Neural progenitor cell (in vitro differentiated cells): ENCODE measurements at regions not wholly inside any gene's neighbourhood (a gene's known extent, or its start where the extent isn't known, plus 50 kb on each side); places are given as distances from the start of the nearest gene placed in this dataset.

Experiments
- DNase-seq: peaks from one replicate; pipeline ENCODE4 v3.0.0-alpha.2; 2016; ENCODE audit warnings: low spot score
- H2AFZ ChIP-seq: fragments of 200-600 bp; sonication (generic); replicated peaks from 2 replicates; pipeline ENCODE4 v1.6.1; 2016; ENCODE audit warnings: antibody characterized with exemption
- H3F3A ChIP-seq: fragments of 200-600 bp; sonication (generic); 2 replicates; pipeline ENCODE4 v1.6.1; 2016; ENCODE audit warnings: antibody characterized with exemption, low read depth
- H3K27ac ChIP-seq: fragments of 200-600 bp; sonication (generic); 2 replicates; pipeline ENCODE4 v1.5.1; 2016; ENCODE audit warnings: mild to moderate bottlenecking
- H3K27me3 ChIP-seq: fragments of 200-600 bp; sonication (generic); 2 replicates; pipeline ENCODE4 v1.6.1; 2016; ENCODE audit warnings: mild to moderate bottlenecking, moderate library complexity
- H3K36me3 ChIP-seq: fragments of 200-600 bp; sonication (generic); 2 replicates; pipeline ENCODE4 v1.5.1; 2016
- H3K4me1 ChIP-seq: fragments of 200-600 bp; sonication (generic); 2 replicates; pipeline ENCODE4 v1.6.1; 2016; ENCODE audit warnings: mixed run types
- H3K4me2 ChIP-seq: fragments of 200-600 bp; sonication (generic); 2 replicates; pipeline ENCODE4 v1.6.1; 2016
- H3K4me3 ChIP-seq: fragments of 200-600 bp; sonication (generic); 2 replicates; pipeline ENCODE4 v1.5.1; 2016
- H3K79me2 ChIP-seq: fragments of 200-600 bp; sonication (generic); 2 replicates; pipeline ENCODE4 v1.6.1; 2016; ENCODE audit warnings: low read depth
- H3K9ac ChIP-seq: fragments of 200-600 bp; sonication (generic); 2 replicates; pipeline ENCODE4 v1.6.1; 2016
- H3K9me3 ChIP-seq: fragments of 200-600 bp; sonication (generic); 2 replicates; pipeline ENCODE4 v1.5.1; 2016; ENCODE audit warnings: low read depth
- H4K20me1 ChIP-seq: fragments of 200-600 bp; sonication (generic); 2 replicates; pipeline ENCODE4 v1.6.1; 2016; ENCODE audit warnings: low read depth
- H3K27ac Mint-ChIP-seq: 3 replicates; pipeline ENCODE4 v1.8.0; 2021; ENCODE audit warnings: mixed read lengths
- H3K27me3 Mint-ChIP-seq: 2 replicates; pipeline ENCODE4 v1.8.0; 2022; ENCODE audit warnings: low read depth, mild to moderate bottlenecking, inconsistent platforms, moderate library complexity, mixed read lengths; ENCODE audit not compliant: insufficient read depth
- H3K36me3 Mint-ChIP-seq: 3 replicates; pipeline ENCODE4 v1.8.0; 2021; ENCODE audit warnings: mixed read lengths
- H3K4me1 Mint-ChIP-seq: 3 replicates; pipeline ENCODE4 v1.8.0; 2021; ENCODE audit warnings: mixed read lengths
- H3K4me3 Mint-ChIP-seq: 3 replicates; pipeline ENCODE4 v1.8.0; 2021; ENCODE audit warnings: mild to moderate bottlenecking, moderate library complexity, mixed read lengths
- H3K9me3 Mint-ChIP-seq: 3 replicates; pipeline ENCODE4 v1.8.0; 2020; ENCODE audit warnings: mixed read lengths
- EZH2 ChIP-seq: fragments of 200-600 bp; sonication (generic); IDR thresholded peaks from 2 replicates; pipeline ENCODE4 v1.6.1; 2017; ENCODE audit warnings: antibody characterized with exemption, mild to moderate bottlenecking, moderate library complexity
- EZH2phosphoT487 ChIP-seq: fragments of 200-600 bp; sonication (generic); IDR thresholded peaks from 2 replicates; pipeline ENCODE4 v1.6.1; 2017; ENCODE audit warnings: antibody characterized with exemption
- TF ChIP-seq, protein P1 (sequence below): fragments of 200-600 bp; sonication (generic); IDR thresholded peaks from 2 replicates; pipeline ENCODE4 v1.5.1; 2017; ENCODE audit warnings: antibody characterized with exemption, mild to moderate bottlenecking

DNA sequence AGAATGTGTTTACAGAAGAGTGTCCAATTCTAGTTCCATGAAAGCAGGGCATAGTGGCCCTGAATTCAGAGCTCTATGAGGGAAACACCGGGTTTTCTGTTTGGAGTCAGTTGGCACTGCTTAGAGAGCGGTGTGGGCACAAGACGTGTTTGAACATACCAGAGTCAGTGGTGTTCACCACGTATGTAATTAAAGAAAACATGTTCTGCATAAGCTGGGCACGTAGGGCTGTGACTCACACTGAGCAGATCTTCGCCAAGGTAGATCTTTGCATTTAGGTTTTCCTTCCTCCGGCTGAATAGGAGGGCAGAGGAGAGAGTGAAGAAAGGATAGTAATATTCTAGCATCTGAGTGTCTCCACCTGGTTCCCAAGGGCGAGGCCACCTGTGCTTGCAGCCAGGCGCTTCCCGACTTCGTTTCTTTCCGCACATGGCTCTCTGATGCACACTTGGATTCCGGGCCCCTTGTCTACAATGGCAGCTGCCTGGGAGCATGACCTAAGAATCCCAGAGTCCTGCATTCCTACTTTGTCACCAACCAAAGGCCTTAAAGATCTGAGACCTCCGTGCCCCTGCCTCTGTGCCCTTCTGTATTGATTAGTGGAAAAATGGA, 136.2 kb downstream of the ERMARD start:
- Mint-ChIP-seq H3K27me3 (peaks cover 10% of the 10 kb centered on the region), H3K36me3 (no peaks in the 10 kb centered on the region), H3K27ac (no peak overlapping the region), H3K9me3 (peaks cover 9% of the 10 kb centered on the region), H3K4me3 (no peak overlapping the region), H3K4me1 (peaks cover 5% of the 10 kb centered on the region)
- TF ChIP-seq, protein P1, sequence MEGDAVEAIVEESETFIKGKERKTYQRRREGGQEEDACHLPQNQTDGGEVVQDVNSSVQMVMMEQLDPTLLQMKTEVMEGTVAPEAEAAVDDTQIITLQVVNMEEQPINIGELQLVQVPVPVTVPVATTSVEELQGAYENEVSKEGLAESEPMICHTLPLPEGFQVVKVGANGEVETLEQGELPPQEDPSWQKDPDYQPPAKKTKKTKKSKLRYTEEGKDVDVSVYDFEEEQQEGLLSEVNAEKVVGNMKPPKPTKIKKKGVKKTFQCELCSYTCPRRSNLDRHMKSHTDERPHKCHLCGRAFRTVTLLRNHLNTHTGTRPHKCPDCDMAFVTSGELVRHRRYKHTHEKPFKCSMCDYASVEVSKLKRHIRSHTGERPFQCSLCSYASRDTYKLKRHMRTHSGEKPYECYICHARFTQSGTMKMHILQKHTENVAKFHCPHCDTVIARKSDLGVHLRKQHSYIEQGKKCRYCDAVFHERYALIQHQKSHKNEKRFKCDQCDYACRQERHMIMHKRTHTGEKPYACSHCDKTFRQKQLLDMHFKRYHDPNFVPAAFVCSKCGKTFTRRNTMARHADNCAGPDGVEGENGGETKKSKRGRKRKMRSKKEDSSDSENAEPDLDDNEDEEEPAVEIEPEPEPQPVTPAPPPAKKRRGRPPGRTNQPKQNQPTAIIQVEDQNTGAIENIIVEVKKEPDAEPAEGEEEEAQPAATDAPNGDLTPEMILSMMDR, result no peak
- Histone ChIP-seq H3K4me2 (no peak overlapping the region), H3K4me1 (no peaks in the 10 kb centered on the region), H3K9ac (no peak overlapping the region), H4K20me1 (no peaks in the 10 kb centered on the region), H3K27ac (no peak overlapping the region), H2AFZ (no peak overlapping the region), H3K9me3 (no peaks in the 10 kb centered on the region), H3K4me3 (no peak overlapping the region), H3K27me3 (no peaks in the 10 kb centered on the region), H3K36me3 (no peaks in the 10 kb centered on the region), H3K79me2 (no peaks in the 10 kb centered on the region), H3F3A (no peaks in the 10 kb centered on the region)
- no peak for DNase-seq

DNA sequence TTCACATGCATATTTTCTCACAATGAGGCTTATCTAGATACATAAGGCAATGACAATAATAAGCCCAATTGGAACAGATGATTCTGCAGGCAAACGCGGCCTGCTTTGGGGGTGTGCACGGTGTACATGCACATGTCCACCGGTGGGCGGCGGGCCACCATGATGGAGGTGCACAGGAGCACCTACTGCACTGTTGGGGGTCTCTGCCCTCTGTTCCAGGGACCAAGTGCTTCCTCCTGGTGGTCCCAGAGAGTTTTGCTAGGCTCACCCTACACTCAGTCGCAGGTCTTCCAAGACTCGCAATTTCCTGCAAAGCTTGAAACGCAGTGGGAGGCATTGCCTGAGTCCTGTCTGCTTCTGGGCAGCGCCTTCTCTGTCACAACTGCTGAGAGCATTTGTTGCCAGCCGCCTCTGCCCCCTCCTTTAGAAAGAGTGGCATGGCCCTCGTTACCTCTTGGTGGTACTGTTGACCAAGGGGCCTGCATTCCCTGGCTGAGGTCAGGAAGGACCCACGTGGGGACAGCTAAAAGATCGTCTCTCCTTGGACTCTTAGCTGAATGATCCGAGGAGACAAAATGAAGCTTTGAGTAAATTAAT, 135.3 kb downstream of the ERMARD start:
- H3K4me3 Mint-ChIP-seq, result no peak overlapping the region
- no peaks in the 10 kb centered on the region for H4K20me1 ChIP-seq
- no peaks in the 10 kb centered on the region for H3K36me3 Mint-ChIP-seq
- no peaks in the 10 kb centered on the region for H3K79me2 ChIP-seq
- TF ChIP-seq EZH2phosphoT487 (no peak), EZH2 (no peak)
- TF ChIP-seq, protein P1, result peak; percentile 8
- H3F3A ChIP-seq, result no peaks in the 10 kb centered on the region
- H3K4me1 ChIP-seq, result no peaks in the 10 kb centered on the region
- no peak overlapping the region for H2AFZ ChIP-seq
- H3K36me3 ChIP-seq, result no peaks in the 10 kb centered on the region
- H3K4me1 Mint-ChIP-seq, result peaks cover 5% of the 10 kb centered on the region
- no peak overlapping the region for H3K27ac Mint-ChIP-seq
- peak; percentile 10 for DNase-seq
- H3K4me2 ChIP-seq, result no peak overlapping the region
- peaks cover 10% of the 10 kb centered on the region for H3K27me3 Mint-ChIP-seq
- no peak overlapping the region for H3K27ac ChIP-seq
- no peaks in the 10 kb centered on the region for H3K9me3 ChIP-seq
- no peak overlapping the region for H3K9ac ChIP-seq
- H3K4me3 ChIP-seq, result no peak overlapping the region
- H3K9me3 Mint-ChIP-seq, result peaks cover 9% of the 10 kb centered on the region
- H3K27me3 ChIP-seq, result no peaks in the 10 kb centered on the region

DNA sequence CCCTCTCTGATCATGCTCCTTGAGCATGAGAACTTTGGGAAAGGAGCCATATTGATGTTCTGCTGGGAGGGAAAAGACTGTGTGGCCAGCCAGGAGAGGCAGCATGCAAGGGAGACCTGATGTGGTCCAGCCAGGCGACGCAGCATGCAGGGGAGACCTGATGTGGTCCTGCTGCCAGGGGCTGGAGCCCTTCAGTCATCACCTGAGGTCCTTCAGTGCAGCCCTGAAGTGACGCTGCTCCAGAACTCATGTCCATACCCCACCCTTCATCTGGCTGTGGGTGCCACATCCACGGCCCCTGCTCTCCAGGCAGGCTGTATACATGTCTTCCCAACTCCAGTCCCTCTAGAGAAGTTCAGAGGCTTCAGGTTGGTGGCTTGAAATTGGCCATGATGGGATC, 134.4 kb downstream of the ERMARD start:
- Histone ChIP-seq H3K4me1 (no peaks in the 10 kb centered on the region), H3K9ac (no peak overlapping the region), H3K9me3 (no peaks in the 10 kb centered on the region), H3K36me3 (no peaks in the 10 kb centered on the region), H3K4me3 (no peak overlapping the region), H3K79me2 (no peaks in the 10 kb centered on the region), H3K27ac (no peak overlapping the region), H4K20me1 (no peaks in the 10 kb centered on the region), H3K4me2 (no peak overlapping the region), H2AFZ (no peak overlapping the region), H3K27me3 (no peaks in the 10 kb centered on the region), H3F3A (no peaks in the 10 kb centered on the region)
- Mint-ChIP-seq H3K9me3 (peaks cover 6% of the 10 kb centered on the region), H3K4me1 (peaks cover 11% of the 10 kb centered on the region), H3K27ac (no peak overlapping the region), H3K4me3 (no peak overlapping the region), H3K27me3 (peaks cover 8% of the 10 kb centered on the region), H3K36me3 (no peaks in the 10 kb centered on the region)
- DNase-seq, result no peak
- TF ChIP-seq, protein P1, result no peak
- no peak for TF ChIP-seq EZH2
